Right kidney (tissue), 1 donor: ENCODE measurements at regions not wholly inside any gene's neighbourhood (a gene's known extent, or its start where the extent isn't known, plus 50 kb on each side); places are given as distances from the start of the nearest gene placed in this dataset.
"Not testable (repeated sequence)": the region's sequence is repeated elsewhere in the genome, so short reads cannot be mapped to it uniquely, and the experiment has no call there.

Experiments
- DNase-seq: peaks from one replicate; pipeline ENCODE4 v3.0.0-alpha.2; 2016

DNA sequence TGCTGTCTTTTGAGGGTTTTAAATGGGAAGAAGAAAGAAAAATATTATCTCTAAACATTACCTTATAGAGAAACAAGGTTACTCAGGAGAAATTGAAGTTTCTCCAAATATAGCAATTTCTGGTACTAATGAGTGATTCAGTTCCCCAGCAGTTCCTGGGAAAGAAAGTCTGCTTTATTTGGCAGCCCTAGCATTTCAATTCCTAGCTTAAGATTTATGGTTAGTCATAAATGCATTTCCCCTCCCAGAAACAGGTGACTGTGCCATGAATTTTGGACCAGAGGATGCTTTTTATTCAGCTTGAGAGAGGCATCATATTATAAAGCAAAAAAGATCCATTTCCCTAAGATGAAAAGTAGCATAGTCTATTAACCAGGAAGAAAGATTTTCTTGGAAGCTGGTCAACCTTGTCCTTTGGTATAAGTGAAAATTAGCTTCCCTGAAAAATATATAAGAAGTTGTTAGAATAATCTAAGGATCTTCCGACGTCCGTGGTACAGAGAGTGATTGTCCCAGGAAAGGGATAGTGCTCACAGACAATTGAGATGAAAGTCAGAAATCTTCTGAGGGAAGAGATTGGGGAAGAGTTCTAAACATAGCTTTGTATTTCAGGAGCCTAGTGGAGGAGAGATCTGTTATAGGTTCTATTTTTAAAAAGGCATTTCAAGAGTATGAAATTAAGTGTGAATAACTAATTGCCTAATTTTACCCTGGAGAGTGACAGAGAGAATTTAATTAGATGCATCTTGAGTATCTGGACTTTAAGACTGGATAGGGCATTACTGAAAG lies 164.9 kb downstream of the ESM1 start:
- DNase-seq: no peak

DNA sequence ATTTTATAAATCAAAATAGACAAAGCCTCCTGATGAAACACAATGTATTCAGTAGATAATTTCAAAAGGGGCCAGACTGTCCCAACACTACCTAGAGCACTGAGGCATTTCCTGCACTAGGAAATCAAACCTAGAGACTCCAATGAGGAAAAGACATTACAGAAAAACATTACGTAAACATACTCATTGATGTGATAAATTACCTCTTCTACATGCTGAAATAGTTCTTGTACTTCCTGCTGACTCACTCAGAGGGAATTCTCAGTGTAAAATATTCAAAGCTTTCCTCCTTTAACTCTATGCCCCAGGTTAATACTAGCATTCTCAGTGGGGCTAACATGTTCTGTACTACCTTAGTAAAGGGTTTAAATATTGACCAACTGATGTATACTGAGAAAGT lies 178.0 kb downstream of the ESM1 start:
- no peak for DNase-seq

DNA sequence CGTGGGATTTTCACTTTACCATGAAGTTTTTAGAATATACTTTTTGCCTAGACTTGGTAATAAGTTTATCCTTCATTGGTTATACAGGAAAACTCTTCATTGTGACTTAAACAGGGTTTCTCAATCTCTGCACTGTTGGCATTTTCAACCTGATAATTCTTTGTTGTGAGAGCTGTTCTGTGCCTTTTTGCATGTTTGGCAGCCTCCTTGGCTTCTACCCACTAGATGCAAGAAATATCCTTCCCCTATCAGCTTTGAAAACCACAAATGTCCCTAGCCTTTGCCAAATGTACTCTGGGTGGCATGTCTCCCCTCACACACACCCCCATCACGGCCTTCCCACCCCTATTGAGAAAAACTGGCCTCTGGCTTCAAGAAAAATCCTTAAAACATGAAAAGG lies 180.9 kb downstream of the ESM1 start:
- no peak for DNase-seq

DNA sequence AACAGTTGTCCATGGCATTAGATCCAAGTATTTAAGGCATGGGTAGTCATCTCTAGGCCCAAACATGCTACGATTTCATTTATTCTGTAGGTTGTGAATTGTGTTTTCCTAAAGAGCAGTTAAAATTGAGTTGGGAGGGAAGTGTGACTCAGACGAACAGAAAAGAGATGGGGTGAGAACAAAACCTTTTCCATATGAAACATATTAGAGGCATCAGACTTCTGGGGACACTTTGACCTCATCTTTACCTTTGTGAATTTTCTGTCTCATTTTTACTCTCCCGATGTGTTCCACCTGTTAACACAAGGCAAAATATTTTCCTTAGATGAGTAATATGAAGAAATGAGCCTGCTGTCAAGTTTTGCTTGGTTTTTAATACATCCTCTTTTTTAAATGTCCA lies 181.3 kb downstream of the ESM1 start:
- DNase-seq: no peak

DNA sequence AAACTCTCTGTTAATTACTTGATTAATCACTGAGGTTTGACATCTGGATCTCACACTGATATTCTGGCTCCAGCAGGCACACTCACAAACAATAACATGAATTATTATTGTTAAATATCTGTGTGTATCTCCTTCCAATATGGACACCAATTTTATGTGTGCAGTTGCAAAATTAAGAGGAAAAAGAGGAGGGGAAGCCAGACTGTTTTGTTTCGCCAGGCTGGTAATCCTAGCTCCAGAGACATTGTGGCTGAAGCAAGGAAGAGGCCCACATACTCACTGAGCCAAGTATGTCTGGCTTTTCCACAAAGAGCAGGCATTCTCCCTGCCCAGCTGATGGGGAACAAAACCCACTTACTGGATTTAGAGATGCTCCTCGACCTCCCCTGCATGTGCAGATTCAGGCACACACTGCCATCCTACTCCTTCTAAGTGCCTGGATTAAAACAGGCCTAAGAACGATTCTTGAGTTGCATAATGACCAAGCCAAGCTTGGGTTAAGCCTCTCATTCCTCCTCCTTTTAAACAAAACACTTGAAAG lies 181.9 kb downstream of the ESM1 start:
- no peak for DNase-seq

DNA sequence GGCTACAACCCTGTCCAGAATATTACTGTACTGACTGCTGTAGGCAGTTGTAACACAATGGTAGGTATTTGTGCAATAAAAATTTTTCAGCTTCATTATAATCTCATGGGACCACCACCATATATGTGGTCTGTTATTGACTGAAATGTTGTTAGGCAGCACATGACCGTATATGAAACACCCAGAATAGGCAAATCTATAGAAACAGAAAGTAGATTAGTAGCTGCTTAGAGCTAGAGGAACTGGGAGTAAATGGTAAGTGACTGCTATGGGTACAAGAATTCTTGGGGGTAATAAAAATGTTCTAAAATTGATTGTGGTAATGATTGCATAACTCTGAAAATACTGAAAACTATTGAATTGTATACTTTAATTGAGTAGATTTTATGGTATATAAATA lies 185.7 kb downstream of the ESM1 start:
- no peak for DNase-seq

DNA sequence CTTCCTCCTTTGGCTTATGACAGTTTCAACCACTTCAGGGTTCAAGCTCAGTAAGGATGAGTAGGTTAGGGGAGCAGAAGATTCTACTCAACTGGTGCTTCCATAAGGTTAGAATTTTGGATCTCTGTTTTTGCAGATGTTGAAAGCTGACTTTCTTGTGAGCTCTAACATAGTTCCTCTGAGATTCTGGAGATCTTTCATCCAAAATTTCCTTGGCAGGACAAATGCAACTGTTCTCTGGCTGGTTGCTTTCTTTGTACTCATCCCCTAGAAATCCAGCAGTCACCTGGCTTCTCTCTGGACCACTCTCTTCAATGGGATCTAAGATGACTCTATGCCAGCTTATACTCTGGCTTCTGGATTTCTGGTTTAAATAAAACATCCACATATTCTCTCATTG lies 189.6 kb downstream of the ESM1 start:
- no peak for DNase-seq

DNA sequence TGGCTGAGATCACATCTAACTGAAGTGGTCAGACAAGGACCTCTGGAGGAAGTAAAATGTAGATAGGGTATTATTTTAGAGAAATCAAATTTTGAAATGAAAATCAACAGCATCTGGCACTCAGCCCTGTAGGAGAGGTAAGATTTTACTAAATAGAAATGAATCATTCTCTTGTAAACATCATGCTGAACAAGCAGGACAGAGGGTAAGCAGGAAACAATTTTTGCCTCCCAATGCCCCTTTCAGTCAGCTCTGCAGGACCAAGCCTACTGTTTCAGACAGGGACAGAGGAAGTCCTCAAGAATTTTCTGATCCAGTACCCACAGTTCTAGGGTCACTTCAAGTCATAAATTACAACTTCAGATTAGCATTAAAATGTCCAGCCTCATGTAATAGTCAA lies 190.1 kb downstream of the ESM1 start:
- no peak for DNase-seq

DNA sequence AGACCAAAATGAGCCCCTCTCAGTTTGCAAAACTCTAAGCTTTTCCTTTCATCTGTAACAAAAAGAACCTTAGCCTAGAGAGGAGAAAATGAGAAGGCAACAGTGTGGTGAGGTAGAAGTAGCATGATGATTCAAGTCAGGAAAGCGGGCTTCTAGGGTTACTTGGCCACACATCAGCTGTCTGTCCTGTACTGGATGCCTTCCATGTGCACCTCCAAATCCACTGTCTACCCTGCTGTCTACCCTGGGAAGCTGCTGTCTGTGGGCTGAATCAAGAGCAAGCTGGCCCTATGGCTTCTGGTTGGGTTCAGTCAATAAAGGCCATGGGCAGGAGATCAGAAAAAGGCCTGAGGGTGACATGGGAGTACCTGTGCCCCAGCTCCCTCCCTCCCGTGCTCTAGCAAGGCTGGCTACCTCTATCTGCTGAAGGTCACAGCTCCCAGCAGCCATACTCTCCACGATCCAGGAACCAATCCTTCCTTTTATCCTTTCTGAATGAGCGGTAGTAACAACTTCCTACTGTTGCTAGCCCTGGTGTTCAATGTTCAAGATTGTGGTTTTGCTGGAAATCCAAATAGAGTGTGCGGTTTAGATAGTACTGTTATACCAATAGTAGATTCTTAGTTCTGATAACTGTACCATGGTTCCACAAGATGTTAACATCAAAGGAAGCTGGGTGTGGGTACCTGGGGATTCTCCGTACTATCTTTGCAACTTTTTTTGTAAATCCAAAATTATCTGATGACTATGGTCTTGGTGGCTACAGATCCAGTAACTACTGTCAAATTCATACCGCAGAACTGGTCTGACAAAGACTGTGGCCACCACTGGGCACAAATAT lies 191.0 kb downstream of the ESM1 start:
- DNase-seq: no peak

DNA sequence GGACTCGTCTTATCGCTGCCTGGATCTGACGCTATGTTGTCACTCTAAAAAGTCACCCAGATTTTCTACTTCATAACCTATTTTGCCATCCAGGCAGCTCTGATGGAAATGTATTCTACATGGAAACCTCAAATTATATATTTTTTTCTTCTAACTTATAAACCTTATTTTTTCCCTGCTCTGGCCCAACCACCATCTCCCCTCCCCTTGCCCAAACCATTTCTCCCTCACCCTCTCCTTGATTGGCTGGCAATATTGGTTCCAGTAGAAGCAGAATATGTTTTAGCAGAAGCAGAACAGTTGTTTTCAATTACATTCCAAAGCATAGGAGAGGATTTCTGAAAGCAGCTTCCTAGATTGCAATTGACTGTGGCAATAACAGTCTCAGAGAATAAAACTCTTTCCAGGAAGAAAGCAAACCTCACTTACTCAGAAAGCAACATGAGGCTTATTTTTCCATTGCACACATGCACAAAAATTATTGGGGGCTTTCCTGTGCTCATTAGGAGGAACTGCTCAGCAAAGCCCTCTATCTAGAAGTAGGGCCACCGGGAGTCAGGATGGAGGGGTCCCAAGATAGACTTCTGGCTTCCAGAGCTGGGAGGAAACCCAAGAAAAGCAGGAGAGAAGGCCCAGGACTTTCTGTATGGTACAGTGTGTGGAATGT lies 191.8 kb downstream of the ESM1 start:
- DNase-seq: no peak

DNA sequence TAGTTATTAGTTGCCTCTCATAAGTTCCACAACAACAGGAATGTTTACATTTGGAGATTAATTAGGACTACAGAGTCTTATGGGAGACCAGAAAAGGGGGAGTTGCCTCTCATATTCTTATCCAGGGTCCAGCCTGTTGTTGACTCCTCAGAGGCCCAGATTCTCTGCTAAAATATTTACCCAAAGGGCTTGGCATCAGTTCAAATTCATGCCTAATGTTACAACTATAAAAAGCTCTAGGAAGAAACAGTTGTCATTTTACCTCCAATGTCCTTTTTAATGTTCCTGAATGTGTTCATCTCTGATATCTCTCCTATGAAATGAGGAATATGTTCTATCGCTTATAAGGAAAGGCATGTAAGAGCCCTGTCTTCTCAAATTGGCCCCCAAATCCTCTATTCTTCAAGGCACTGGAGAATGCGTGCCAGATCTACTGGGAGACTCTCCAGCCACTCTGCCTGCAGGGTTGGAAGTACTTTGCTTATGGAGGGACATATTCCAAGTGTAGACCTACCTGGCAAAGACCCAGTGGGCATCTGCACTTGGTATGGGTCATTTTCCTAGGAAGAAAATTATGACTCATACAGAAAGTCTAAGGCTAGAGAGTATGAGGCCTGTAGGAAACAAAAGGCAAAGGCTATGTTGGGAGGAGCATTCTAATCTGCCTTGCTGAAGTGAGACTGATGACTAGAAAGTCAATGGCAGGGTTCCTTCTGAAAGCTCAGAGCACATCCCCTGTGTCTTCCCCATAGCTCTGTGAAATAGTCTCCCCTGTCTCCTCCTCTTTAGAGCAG lies 192.6 kb downstream of the ESM1 start:
- DNase-seq: no peak

DNA sequence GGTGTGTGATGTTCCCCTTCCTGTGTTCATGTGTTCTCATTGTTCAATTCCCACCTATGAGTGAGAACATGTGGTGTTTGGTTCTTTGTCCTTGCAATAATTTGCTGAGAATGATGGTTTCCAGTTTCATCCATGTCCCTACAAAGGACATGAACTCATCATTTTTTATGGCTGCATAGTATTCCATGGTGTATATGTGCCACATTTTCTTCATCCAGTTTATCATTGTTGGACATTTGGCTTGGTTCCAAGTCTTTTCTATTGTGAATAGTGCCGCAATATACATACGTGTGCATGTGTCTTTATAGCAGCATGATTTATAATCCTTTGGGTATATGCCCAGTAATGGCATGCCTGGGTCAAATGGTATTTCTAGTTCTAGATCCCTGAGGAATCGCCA lies 197.5 kb downstream of the ESM1 start:
- DNase-seq: not testable (repeated sequence)

DNA sequence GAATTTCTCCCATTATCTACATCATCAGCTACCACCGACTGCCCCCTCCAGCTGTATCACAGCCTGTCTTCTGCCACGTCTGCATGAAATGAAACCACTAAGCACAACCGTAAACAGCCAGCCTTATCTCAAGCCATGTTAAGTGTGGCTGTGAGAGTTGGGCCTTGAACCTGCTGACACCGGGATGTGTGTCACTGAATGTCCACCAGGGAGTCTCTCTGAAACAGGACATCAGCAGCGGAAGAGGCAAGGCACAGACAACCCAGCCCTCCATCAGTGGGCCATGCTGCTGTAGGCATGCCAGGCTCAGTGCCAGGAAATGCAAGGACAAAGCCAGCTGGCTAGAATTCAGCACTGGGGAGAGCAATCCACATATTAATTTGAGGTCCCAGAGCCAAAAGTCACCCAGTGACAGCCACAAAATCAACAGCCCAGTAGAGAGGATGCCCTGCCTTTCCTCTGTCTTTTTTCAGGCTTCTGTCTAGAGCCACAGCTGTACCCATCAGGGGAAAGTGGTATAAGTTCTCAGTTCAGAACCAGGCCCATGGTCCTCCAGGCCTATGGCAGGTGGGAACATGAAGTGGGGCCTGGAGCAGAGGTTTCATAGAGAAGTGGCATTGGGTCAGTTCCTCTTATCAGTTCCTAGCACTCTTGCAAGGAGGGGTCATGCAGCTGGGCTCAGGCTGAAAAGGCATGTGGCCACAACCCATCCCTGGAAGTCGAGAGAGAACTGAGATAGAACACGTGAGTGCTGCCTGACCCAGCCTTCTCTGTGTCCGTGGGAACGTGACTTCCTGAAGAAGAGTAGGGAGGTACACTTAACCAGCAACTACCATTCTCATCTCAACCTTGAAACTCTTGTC lies 199.4 kb downstream of the ESM1 start:
- no peak for DNase-seq

DNA sequence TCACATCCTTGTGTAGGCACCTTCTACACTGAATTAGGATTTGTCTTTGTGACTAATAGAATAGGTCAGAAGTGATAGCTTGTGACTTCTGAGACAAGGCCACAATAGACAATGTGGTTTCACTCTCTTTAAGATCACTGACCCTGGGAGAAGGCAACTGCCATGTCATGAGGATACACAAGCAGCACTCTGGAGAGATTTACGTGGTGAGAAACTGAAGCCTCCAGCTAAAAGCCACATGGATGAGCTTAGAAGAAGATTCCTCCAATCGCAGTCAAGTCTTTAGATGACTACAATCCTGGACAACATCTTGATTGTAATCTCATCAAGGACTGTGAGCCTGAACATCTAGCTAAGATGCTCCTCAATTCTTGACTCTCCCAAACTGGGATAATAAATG lies 206.6 kb downstream of the ESM1 start:
- DNase-seq: no peak

DNA sequence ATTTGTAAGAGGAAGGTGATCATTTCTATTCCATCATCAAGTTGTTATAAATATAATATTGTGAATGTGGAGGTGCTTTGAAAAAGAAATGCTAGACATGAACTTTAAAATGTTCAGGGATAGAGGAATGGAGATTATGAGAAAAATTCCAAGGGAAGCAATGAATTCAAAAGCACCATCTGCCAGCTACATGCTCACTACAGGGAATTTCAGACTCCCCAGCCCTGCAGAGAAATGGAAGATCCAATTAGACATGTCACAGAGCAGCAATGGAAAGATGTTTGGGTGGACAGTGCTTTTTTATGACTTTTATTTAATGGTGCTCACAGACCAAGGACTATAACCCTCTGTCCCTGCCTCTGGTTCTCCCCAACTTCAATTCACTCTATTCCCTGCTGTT lies 209.7 kb downstream of the ESM1 start:
- DNase-seq: no peak

DNA sequence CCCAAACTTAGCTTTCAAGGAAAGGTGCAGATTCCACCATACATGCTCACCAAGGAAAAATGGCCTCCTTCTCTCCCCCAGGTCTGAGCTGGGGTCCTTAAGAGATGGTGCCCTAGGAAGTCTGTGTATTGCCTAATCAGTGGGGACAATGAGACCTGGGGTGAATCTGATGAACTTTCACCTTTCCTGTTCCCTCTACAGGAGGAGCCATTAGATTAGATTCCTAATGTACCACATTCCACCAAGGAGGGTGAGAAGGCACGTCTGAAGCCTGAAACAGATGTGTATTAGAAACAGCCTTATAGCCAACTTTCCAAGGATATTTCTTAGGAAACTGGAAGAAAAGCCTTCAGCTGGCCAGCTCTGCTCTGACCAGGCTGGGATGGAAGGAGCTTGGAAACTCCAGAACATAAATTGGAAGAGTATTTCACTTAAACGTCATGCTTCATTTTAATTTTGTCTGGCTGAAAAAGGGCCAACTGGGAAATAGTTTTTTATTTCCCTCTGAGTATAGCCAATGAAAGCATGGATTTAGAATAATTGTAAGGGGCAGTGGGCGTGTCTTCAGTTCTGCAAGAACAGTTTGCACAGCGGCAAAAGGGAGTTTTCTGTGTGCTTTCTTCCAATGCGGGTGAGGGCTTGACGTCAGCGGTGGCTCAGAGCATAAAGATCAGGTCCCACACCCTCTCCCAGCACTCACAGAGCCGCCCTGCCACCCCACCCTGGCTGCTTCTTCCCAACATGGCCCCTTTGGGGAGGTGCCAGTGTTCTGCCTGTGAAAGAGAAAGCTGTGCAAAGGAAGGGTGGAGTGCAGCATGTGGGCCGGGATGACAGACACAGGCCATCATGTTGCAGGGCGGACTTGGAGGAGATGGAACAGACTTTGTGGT lies 210.9 kb downstream of the ESM1 start:
- DNase-seq: no peak

DNA sequence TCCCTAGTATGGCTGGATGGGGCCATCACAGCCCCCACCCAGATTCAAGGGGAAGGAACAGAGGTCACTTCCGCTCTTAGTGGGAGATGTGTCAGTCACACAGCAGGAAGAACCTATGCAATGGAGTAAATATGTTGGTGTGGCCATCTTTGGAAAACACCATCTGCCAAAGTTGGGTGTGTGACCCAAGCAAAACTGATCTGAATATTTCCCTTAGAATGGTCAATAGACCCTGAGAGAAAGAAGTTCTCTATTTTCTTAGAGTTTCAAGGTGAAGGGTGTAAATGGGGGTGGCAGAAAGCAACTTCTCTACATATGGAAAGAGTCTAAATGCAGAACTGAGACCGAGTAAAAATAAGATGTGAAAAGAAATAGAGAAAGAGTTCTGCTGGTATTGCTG lies 212.7 kb downstream of the ESM1 start:
- DNase-seq: no peak

DNA sequence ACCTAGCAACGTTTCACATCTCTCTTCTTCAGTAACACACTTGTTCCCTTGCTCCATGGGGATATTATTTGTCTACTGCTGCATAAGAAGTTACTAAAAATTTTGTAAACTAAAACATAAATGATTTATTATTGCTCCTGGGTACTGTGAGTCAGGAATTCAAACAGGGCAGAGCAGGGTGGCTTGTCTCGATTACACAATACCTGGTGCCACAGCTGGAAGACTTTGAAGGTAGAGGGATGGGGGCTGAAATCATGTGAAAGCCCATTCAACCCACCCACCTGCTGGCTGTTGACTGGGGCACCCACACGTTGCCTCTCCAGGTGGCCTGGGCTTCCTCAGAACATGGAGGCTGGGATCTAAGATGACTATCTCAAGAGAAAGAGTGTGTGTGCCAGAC lies 213.2 kb downstream of the ESM1 start:
- DNase-seq: no peak

DNA sequence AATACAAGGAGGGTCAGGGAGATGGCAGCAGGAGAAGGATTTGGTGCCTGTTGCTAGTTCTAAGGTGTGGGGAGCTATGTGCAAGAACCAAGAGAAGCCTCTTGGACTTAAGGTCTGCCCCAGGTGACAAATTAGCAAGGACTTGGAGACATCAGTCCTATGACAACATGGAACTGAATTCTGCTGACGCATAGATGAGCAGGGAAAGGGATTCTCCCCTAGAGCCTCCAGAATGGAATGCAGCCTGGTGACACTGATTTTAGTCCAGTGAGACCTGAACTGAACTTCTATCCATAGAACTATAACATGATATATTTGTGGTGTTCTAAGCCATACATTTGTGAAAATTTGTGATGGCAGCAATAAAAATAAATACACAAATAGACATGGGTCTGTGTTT lies 215.6 kb downstream of the ESM1 start:
- no peak for DNase-seq

DNA sequence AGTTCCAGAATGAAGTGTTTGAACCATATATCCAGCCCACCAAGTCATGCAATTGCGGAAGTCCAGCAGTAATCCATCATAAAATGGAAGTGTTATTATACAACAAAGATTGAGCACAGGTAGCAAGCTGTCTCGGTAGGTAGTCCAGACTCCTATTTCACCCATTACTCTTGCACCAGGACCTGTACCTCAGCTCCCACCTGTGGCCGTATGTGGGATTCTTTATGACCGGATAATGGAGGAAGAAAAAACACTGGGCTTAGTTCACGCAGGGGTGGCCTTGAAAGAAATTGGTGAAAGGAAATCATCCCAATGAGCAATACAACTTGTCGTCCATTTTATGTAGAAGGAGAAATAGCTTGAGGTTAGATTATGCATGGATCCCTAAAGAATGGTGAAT lies 216.3 kb downstream of the ESM1 start:
- DNase-seq: no peak
